ENCODE measurements at regions not wholly inside any gene's neighbourhood (a gene's known extent, or its start where the extent isn't known, plus 50 kb on each side); places are given as distances from the start of the nearest gene placed in this dataset.

GRCh38 chr2:120787111-120787821 is 51.6 kb downstream of the GLI2 start:
- TF ChIP-seq POLR2A (IDR thresholded peaks at IDR 0.05; ENCODE audit: extremely low read depth, insufficient read length) = no peak
- no peak for TF ChIP-seq CTCF (IDR thresholded peaks at IDR 0.05; ENCODE audit: low read depth, low read length)
- no peak for TF ChIP-seq MAX (IDR thresholded peaks at IDR 0.05; ENCODE audit: low read depth, low read length)
- TF ChIP-seq MYC (IDR thresholded peaks at IDR 0.05; ENCODE audit: low read depth, low read length) = no peak

Measured in NB4 (cell line).